ENCODE measurements at regions not wholly inside any gene's neighbourhood (a gene's known extent, or its start where the extent isn't known, plus 50 kb on each side); places are given as distances from the start of the nearest gene placed in this dataset.

DNA sequence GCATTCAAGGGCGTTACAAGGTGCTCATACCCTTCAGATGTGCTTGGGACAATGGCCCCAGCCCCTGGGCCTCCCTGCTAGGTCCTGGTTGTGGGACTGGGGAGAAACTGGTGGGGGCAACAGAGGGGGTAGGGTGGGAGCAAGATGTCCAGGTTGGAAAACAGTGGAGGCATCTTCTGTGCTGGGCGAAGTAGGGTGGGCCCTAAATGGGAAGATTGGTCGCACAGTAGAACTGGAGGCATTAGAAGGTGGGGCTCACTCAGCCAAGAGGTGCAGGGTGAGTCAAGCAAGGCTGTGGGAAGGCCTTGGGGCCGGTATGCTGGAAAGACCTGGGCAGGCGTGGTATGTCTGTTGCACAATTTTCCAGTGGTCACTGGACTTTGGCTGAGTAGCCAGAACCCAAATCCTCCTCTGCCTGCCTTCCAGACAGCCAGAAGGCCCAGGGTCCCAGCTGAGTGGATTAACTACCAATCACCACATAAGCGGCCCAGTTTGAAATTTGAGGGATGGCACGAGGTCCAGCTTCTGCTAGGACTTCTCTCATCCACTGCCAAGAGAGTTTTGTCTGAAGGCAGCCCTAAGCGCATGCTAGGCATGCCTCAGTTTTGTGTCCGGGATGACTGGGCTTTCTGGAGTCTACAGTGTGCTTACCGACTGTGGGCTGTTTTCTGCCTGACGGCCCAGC is 74.5 kb downstream of the LSM3 start:
- TF ChIP-seq, protein P1, sequence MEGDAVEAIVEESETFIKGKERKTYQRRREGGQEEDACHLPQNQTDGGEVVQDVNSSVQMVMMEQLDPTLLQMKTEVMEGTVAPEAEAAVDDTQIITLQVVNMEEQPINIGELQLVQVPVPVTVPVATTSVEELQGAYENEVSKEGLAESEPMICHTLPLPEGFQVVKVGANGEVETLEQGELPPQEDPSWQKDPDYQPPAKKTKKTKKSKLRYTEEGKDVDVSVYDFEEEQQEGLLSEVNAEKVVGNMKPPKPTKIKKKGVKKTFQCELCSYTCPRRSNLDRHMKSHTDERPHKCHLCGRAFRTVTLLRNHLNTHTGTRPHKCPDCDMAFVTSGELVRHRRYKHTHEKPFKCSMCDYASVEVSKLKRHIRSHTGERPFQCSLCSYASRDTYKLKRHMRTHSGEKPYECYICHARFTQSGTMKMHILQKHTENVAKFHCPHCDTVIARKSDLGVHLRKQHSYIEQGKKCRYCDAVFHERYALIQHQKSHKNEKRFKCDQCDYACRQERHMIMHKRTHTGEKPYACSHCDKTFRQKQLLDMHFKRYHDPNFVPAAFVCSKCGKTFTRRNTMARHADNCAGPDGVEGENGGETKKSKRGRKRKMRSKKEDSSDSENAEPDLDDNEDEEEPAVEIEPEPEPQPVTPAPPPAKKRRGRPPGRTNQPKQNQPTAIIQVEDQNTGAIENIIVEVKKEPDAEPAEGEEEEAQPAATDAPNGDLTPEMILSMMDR (IDR thresholded peaks at IDR 0.05) = no peak
- no peak for TF ChIP-seq EZH2 (IDR thresholded peaks at IDR 0.05)
- no peak for TF ChIP-seq EZH2phosphoT487 (IDR thresholded peaks at IDR 0.05)
